ENCODE measurements at regions not wholly inside any gene's neighbourhood (a gene's known extent, or its start where the extent isn't known, plus 50 kb on each side); places are given as distances from the start of the nearest gene placed in this dataset.
"Not testable (repeated sequence)": the region's sequence is repeated elsewhere in the genome, so short reads cannot be mapped to it uniquely, and the experiment has no call there.

DNA sequence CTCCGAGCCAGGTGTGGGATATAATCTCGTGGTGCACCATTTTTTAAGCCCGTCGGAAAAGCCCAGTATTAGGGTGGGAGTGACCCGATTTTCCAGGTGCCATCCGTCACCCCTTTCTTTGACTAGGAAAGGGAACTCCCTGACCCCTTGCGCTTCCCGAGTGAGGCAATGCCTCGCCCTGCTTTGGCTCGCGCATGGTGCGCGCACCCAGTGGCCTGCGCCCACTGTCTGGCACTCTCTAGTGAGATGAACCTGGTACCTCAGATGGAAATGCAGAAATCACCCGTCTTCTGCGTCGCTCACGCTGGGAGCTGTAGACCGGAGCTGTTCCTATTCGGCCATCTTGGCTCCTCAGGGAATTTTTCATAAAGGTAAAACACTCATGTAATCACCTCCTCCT lies 63.9 kb downstream of the RWDD3 start:
- not testable (repeated sequence) for ATAC-seq

DNA sequence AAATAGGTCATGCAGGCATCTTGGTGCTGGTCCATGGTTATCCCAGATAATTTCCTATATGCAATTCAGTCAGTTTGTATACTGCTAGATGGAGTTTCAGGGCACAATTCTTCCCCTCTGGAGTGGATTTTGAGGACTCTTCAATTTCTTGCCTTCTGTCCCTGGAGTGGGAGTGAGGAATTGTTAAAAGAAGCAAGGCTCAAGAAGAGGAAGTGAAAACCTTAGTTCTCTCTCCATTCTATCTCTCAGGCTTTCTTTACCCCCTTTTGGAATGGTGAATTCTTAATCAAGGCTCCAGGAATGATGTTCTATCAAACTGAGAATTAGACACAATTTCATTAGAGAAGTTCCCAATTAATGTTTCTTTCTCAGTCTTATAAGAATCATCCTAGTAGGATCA lies 67.1 kb downstream of the RWDD3 start:
- ATAC-seq: no peak

DNA sequence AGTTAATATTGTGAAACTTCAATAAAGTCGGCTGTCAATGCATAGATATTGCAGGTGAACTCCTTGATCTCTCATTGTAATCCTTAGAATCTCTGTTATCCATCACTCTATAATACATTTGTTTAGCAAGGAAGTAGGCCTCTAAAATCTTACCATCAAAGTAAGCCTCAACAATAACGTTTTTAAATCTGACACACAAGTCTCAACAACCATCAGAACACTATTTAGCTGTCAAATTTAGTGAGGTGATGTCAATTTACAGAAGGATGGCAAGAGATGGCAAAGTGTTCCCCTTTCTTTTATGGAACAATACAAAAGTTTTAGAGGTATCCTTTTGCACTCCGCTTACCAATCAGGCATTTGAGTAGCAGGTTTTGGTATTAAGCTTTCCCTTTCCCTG lies 67.6 kb downstream of the RWDD3 start:
- ATAC-seq: no peak

DNA sequence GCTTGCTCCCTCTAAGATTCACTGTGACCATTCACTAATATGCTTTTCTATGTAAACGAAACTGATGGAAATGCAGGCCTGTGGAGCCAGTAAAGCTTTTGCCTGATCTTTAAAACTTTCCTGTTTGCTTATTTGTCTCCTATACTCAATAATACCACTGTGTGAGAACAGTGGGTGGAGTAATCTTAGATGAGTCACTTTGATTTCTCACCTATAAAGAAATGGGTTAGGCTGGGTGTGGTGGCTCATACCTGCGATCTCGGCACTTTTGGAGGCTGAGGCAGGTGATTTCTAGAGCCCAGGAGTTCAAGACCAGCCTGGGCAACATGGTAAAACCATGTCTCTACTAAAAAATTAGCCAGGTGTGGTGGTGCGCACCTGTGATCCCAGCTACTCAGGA lies 70.8 kb downstream of the RWDD3 start:
- peak; percentile 67 for ATAC-seq

DNA sequence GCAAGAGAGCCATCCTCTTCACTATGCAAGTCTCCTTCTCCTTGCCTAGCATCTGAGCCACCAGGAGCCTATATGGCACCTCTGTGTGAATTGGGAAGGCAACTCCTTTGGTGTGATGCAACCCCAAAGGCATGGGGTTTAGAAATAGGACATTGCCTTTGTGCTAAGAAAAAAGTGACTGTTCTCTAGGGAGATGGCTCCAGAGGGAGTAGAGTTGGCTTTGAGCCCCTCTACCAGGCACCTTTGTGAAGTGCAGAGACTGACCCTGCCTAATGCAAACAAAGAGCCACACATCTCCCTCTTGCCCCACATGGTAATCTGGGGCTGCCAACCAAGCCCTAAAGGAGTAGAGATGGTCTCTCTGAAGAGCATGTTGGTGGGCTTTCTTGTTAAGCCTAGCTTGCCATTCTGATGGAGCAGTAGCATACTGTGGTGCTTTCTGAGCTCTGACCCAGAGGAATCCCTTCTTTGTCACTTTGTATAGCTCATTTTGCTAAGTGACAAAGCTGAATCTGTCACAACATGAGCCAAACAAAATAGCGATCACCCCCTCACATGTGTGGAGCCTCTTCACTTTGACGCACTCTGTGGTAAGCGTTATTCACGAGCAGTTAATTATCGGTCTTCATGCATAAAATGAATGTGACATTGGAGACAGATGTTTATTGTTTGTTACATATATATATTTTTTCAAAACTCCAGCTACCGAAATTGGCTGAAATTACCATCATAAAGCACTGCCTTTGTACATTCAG lies 74.4 kb downstream of the RWDD3 start:
- ATAC-seq: no peak

DNA sequence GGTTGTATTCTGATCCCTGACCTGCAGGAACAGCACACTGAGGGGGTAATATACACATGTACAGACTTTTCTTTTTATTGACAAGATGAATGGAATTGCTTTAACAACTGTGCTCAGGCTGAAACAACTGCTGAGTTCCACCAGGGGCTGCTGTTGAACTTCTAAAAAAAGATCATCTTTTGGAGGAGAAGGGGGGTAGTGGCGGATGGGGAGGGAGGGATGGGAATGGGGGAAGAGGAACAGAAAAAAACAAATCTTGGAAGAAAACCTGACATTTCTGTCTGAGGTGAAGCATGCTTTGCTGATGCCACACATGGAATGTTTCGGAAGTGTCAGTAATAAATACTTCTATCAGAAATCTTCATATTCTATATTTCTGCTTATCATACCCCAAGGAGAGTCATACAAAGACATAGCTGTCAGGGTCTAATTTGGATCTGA lies 75.0 kb downstream of the RWDD3 start:
- ATAC-seq: no peak

DNA sequence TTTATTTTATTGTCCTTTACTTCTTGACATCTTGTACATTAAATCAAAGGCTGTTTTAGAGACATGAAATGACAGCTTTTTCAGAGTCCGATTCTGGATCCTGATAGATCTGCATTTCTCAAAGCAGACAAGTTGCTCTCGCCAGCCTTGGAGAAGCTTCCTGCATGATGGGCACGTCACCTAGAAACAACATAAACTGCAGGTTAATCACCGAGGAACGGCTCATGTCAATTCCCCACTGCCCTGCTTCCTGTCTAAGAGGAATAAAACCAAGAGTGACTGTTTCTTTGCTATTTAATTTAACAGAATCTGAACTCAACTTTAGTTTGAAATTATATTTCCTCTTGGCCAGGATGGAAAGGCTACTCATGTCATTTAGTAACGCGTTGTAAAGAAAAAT lies 77.0 kb downstream of the RWDD3 start:
- no peak for ATAC-seq

DNA sequence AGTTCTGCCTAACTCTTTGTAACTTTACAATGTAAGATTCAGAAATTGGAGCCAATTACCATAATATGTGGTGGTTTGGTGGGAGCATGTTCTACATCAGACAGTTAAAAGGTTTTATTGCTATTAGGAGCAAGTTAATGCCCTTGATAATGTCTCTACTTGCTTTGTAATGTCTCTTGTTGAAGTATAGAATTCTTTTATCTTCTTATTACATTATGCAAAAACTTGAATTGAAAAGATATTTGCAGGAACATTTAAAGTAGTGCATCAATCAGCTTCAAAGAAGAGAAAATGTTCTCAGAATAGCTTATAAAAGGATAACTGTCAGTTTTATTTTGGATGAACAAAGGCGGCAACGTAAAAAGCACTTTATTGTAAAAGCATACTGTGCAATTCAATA lies 77.8 kb downstream of the RWDD3 start:
- ATAC-seq: no peak

DNA sequence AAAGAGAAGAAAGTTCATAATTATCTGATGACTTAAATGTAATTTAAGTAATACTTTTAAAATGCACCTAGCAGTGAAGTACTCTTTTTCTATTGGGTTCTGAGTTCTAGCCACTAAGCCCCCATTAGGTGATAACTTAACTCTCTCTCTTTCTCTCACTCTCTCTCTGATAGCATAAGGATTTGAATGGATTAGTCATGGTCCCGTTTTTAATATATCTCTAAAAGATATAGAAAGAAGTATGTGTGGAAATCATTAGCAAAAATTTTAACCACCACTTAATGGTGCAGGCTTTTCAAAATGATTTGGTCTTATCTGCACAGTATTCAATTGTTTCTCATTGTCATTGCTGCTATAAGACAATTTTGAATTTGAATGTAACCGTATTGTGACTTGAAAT lies 78.2 kb downstream of the RWDD3 start:
- ATAC-seq: no peak

DNA sequence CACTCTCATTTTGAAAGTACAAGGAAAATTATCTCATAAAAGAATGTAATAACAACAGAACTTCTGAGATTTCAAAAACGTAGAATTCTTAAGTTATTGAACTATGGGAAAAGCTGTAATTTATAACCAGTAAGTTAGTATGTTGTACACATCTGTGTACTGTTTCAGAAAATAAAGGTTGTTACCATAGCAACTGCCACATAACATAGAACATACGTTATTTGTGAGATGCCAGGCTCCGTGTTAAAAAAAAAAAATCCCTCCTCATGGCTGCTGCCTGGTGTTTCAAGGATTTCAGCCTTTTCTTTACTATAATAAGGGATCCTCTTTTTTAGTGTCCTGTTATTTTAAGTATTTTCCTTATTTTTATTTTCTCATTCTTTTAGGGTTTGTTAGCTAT lies 79.5 kb downstream of the RWDD3 start:
- ATAC-seq: no peak

DNA sequence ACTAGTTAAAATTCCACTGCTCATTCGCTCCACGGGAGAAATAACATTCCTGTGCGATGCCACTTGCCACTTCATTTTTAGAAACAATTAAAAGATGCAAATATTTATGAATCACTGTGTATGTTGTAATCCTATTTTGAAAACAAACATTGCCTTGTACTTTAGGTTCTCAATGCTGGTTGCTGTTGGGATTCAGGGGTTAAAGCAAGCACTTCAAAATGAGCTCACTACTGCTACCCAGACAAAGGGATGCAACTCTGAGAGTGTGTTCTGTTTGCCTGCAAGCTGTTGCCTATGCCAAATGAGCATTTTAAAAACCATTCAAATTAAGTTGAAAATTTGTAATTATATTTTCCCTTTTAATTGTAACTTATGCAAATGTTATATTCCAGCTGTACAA lies 87.5 kb downstream of the RWDD3 start:
- ATAC-seq: no peak

DNA sequence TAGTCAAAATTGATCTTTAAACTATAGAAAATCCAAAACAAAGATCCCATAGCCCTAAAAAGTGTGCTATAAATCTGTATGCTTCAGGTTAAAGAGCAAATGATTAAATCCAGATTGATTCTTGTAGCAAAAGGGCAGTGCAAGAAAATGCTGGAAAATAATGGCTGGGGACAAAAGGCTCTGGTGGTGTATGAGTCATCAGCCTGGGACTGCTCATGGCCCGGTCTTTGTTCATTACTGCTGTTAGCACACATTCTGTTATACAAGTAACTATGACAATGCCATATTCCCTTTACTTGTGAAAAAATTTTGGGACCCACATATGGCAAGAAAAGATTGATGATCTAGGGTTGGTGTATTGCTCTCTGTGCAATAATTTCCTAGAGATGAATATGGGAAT lies 89.1 kb downstream of the RWDD3 start:
- no peak for ATAC-seq

DNA sequence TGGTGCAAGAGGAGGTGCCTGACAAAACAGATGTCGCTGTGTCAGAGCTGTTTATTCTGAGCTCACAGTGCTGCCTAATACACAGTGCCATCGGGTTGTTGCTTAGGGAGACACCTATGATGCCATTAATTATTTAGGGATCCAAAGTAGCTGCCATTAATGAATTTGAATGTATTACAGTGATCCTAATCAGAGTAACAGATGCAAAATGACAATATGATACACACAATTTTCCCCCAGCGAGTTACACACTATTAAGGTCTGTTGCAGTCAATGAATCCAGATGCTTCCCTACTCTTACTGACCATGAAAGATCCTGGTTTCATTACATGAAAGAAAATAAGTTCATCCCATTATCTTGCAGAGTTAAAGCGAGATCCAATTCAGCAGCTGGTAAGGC lies 91.3 kb downstream of the RWDD3 start:
- no peak for ATAC-seq

DNA sequence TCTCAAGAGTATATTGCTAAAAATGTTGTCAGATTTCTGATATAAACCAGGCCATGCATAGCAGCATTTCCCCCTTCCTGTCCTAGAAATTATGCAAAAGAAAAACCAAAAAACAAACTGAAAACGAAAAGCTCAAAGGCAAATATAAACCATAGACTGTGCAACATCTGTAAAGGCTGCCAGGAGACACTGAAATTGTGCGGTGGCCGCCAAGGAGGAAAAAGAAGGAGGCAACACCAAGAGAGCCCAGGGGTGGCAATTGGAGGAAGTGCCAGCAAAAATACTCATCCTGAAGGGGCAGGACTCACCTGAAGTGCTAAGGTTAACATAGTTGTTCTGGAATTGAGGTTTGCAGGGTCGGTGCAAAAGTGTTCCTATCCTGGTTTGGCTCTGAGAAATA lies 92.0 kb downstream of the RWDD3 start:
- no peak for ATAC-seq

DNA sequence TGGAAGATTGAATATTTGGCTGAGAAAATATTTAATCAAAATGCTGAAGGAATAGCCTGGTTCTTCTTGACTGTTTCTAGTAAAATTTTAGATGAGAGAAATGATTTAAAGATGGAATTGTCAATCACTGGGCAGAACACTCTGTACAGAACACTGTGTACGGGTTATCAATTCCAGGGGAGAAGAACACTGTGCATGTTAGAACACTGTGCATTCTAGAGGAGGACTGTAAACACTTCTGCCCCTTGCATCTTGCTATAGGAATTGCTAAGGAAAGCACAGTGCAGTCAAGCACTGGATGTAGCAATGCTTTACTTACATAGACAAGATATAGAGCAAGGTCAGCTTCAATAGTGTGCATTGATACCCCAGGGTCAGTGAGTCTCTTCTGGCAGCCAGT lies 98.7 kb downstream of the RWDD3 start:
- no peak for ATAC-seq

DNA sequence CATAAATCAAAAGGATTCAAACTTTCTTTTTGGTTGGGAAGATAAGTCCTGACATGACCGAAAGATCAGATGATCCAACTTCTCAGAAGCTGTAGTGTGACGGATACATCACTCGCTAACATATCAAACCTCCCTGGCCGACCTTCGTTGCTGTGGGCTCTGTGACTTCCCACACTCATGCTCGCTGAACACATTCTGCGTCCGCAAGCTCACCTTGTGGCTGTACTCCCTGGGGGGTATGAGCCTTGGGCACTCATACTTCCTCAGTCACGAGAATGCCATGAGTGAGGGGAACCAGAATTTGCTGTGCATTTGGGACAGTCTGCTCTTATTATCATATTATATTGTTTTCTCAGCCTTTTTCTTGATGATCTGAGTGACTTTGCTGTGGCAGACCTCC lies 105.4 kb downstream of the RWDD3 start:
- no peak for ATAC-seq

DNA sequence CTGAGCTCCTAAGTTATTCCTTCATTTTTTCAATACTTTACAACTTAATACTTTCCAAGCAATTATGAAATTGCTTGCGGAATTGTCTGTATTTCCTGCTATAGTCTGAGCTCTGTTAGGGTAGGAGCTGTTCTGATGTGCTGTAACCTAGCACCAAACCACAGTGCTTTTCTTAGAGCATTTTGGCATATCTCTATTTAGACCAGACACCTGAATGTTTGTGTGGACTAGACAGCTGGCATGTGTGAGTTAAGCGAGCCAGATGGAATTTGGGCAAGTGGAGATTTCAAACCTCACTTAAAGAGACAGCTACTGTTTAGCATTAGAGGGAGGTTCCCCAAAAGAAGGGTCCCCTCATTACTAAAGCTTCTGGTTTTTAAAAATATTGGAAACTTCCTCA lies 106.1 kb downstream of the RWDD3 start:
- ATAC-seq: no peak

DNA sequence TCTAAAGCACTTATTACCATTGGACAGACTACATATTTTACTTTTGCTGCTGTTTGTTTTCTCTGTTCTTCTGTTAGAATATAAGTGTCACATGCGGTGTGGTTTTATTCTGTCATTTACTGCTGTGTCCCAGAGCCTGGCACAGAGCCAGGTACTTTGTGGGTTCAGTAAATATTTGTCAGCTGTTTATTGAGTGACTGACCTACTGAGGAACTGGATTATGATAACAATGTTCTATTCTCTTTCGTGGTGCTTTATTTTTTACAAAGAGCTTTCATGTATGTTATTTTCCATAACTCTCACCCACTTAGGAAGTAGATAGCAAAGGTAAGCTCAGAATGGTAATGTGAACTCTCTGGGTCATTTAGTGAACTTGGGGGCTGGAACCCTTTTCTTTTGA lies 118.8 kb downstream of the RWDD3 start:
- ATAC-seq: no peak

DNA sequence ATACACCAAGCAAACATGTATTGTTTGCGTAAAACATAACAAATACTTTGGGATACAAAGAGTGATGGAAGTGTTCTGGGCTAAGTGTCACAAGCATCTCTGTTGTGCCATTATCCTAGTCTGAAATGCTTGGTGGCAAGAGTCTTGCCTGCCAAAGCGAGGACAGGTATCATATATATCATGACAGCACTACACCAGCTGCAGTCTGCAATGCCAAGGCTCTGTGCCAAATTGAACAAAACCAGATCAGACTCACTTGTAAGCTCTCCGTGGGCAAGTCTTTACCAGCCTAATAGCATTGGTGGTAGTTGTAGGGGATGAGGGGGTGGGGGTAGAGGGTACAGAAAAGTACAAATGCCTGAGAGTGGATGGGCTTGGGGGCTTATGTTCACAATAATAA lies 119.2 kb downstream of the RWDD3 start:
- ATAC-seq: no peak

DNA sequence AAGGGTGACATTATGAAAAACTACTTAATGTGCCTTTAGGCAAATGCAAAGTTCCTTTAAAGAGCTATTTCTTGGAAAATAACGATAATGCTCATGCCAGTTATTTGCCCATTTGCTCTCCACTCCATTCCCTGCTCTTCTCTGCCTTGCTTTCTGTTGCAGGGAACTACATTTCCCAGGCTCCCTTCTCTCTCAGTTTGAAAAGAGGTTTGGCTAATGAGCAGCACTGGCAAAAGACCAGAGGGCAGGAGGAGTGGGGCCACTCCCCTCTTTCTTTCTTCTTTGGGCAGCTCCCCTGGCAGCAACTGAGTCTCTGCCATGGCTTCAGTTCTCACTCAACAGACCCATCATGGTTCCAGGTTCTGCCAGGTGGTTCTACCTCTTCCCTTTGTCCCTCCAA lies 130.5 kb downstream of the RWDD3 start:
- no peak for ATAC-seq

DNA sequence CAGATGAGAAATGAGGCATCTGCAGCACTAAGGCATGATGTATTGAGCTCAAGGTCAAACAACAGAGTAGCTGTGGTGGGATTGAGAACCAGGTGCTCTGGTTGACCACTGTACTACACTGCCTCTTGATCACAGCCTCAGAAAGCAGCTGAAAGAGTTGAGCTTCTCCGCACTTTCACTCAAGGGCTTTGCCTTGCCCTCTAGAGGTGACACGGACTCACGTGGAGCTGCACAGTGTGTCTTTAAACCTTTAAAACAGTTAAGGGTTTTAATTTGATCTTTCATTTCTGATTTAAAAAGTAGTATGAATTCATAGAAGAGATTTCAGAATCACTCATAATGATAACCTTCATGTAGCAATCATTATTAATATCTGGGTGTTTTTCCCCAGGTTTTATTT lies 132.5 kb downstream of the RWDD3 start:
- ATAC-seq: no peak

DNA sequence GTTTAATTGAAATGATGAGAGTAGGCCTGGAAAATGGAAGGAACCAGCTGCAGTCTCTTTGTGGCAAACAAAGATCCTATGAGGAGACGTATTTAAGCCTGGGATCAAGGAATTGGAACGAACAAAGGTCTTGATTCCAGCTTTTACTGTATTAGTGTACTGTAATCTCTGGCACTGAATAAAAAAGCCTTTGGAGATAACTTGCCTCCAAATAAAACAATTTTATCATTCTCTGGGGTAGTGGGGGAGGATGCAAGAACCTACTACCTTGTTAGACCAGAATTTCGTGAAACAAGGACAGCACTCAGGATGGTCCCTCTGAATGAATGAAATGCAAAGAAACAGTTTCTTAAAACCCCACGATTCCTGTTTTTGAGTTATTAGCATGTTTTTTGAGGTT lies 134.2 kb downstream of the RWDD3 start:
- no peak for ATAC-seq

DNA sequence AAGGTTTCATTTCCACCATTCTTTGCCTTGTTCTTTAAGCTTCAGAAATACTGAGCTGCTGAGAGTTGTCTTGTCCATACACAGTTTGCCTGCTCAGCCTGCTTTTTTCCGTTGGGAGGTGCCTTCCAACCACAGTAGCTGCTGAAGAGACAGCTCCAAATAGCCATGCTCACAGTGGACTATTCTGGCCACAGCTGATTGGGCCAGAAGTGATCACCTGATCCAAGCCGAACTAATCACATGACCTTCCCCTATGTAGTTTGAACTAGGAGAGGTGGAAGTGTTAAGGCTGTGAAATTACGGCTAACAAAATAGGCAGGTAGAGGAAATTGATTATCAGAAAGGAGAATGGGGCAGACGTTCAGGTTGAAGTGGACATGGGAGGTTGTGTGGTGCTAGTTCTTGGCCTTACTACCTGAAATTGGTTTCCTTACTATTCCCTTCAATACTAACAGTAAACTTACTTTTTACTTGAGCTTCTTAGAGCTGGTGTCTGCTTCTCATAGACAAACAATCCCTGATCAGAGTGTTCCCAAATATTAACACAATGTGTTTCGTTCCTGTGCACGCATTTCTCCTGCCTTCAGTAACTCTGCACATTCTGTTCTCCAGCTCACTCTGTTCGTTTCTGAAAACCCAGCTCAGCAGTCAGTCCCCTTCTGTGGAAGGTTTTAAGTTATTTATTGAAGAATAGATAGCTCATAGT lies 136.1 kb downstream of the RWDD3 start:
- ATAC-seq: no peak

DNA sequence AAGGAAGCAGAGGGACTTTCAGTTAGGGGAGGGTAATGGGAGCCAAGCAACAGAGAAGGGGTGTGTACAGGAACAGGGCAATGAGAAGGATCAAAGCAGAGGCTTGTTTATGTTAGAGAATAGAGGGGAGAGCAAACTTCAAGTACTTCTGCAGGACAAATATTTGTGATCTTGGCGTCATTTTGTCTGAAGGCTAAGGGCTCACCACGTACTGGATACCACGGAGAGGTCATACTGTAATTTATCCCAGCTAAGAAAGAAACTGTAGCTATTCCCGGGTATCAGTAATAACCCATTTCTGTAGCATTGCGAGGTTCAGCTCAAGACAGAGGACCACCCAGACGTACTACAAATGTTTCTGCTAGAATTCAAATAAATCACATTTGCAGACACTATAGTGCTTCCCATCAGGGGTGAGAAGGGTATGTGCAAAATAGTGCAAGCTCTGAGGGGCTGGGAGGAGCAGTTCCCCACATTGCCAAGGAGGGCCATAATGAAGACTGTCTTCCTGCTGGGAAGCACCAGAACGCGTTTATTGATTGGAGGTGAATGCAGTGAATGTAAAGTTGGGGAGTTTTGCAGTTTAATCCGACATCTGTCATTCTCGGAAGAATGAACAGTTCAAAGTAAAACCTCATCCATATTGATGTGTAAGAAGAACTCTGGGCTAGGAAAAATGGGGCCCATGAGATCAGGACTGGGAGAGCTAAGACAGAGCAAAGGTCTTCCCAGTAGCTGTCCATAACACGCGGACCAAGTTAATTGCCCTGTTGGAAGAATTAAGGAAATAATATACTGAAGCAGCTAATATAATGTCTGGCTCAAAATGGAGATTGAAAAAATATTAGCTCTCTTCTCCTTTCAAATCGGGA lies 136.9 kb downstream of the RWDD3 start:
- no peak for ATAC-seq
